ENCODE measurements at regions not wholly inside any gene's neighbourhood (a gene's known extent, or its start where the extent isn't known, plus 50 kb on each side); places are given as distances from the start of the nearest gene placed in this dataset.

GRCh38 chr10:6759961-6760360 lies 179.9 kb upstream of the PRKCQ start:
- no peak for TF ChIP-seq CTCF (IDR thresholded peaks at IDR 0.05; ENCODE audit: poor library complexity)
- TF ChIP-seq EZH2phosphoT487 (IDR thresholded peaks at IDR 0.05; ENCODE audit: low read depth, severe bottlenecking, unreplicated experiment), result no peak
- TF ChIP-seq EZH2 (IDR thresholded peaks at IDR 0.05; ENCODE audit: borderline replicate concordance), result no peak
- H3K4me2 ChIP-seq, result no peak overlapping the region
- H3K4me1 ChIP-seq (ENCODE audit: insufficient read depth), result no peaks in the 10 kb centered on the region
- no peak for DNase-seq (ENCODE audit: low spot score)
- H3K36me3 ChIP-seq (replicated peaks; ENCODE audit: insufficient read depth, low read depth), result no peaks in the 10 kb centered on the region
- no peaks in the 10 kb centered on the region for H3K9me2 ChIP-seq (replicated peaks; ENCODE audit: insufficient read depth)
- no peaks in the 10 kb centered on the region for H3K27me3 ChIP-seq
- no peaks in the 10 kb centered on the region for H4K20me1 ChIP-seq (ENCODE audit: insufficient read depth, poor library complexity, severe bottlenecking)
- no peak overlapping the region for H2AFZ ChIP-seq
- no peaks in the 10 kb centered on the region for H3K9me3 ChIP-seq (ENCODE audit: low read depth)
- WGBS (ENCODE audit: low lambda C conversion rate, missing lambda C conversion rate), result 100% methylated on average over 1 of the region's 1 CpG
- H3K79me2 ChIP-seq, result no peaks in the 10 kb centered on the region
- H3K27ac ChIP-seq, result no peak overlapping the region
- no peak overlapping the region for H3K4me3 ChIP-seq

GRCh38 chr10:6757158-6757557 lies 177.1 kb upstream of the PRKCQ start:
- no peak overlapping the region for H3K4me2 ChIP-seq
- no peaks in the 10 kb centered on the region for H4K20me1 ChIP-seq (ENCODE audit: insufficient read depth, poor library complexity, severe bottlenecking)
- H3K27me3 ChIP-seq, result no peaks in the 10 kb centered on the region
- H3K79me2 ChIP-seq, result no peaks in the 10 kb centered on the region
- no peak overlapping the region for H3K4me3 ChIP-seq
- H3K27ac ChIP-seq, result no peak overlapping the region
- whole genome bisulfite sequencing (ENCODE audit: low lambda C conversion rate, missing lambda C conversion rate), result 79% methylated on average over 7 of the region's 7 CpGs
- no peaks in the 10 kb centered on the region for H3K4me1 ChIP-seq (ENCODE audit: insufficient read depth)
- no peaks in the 10 kb centered on the region for H3K9me2 ChIP-seq (replicated peaks; ENCODE audit: insufficient read depth)
- H3K36me3 ChIP-seq (replicated peaks; ENCODE audit: insufficient read depth, low read depth), result no peaks in the 10 kb centered on the region
- no peak for DNase-seq (ENCODE audit: low spot score)
- no peaks in the 10 kb centered on the region for H3K9me3 ChIP-seq (ENCODE audit: low read depth)
- TF ChIP-seq EZH2 (IDR thresholded peaks at IDR 0.05; ENCODE audit: borderline replicate concordance) (no peak), EZH2phosphoT487 (IDR thresholded peaks at IDR 0.05; ENCODE audit: low read depth, severe bottlenecking, unreplicated experiment) (no peak), CTCF (IDR thresholded peaks at IDR 0.05; ENCODE audit: poor library complexity) (no peak)
- no peak overlapping the region for H2AFZ ChIP-seq

- H3K36me3 ChIP-seq (replicated peaks; ENCODE audit: insufficient read depth, low read depth), result no peaks in the 10 kb centered on the region
- H4K20me1 ChIP-seq (ENCODE audit: insufficient read depth, poor library complexity, severe bottlenecking), result no peaks in the 10 kb centered on the region
- TF ChIP-seq EZH2phosphoT487 (IDR thresholded peaks at IDR 0.05; ENCODE audit: low read depth, severe bottlenecking, unreplicated experiment) (no peak), EZH2 (IDR thresholded peaks at IDR 0.05; ENCODE audit: borderline replicate concordance) (no peak), CTCF (IDR thresholded peaks at IDR 0.05; ENCODE audit: poor library complexity) (no peak)
- H3K4me1 ChIP-seq (ENCODE audit: insufficient read depth), result no peaks in the 10 kb centered on the region
- no peak for DNase-seq (ENCODE audit: low spot score)
- H2AFZ ChIP-seq, result no peak overlapping the region
- no peaks in the 10 kb centered on the region for H3K9me3 ChIP-seq (ENCODE audit: low read depth)
- 62% methylated on average over 2 of the region's 2 CpGs for WGBS (ENCODE audit: low lambda C conversion rate, missing lambda C conversion rate)
- no peak overlapping the region for H3K27ac ChIP-seq
- H3K4me2 ChIP-seq, result no peak overlapping the region
- no peaks in the 10 kb centered on the region for H3K9me2 ChIP-seq (replicated peaks; ENCODE audit: insufficient read depth)
- H3K79me2 ChIP-seq, result no peaks in the 10 kb centered on the region
- no peaks in the 10 kb centered on the region for H3K27me3 ChIP-seq
- no peak overlapping the region for H3K4me3 ChIP-seq
These were observed 176.6 kb upstream of the PRKCQ start for GRCh38 chr10:6756716-6757115.
